ENCODE measurements at regions not wholly inside any gene's neighbourhood (a gene's known extent, or its start where the extent isn't known, plus 50 kb on each side); places are given as distances from the start of the nearest gene placed in this dataset.
"Not testable (repeated sequence)": the region's sequence is repeated elsewhere in the genome, so short reads cannot be mapped to it uniquely, and the experiment has no call there.

DNA sequence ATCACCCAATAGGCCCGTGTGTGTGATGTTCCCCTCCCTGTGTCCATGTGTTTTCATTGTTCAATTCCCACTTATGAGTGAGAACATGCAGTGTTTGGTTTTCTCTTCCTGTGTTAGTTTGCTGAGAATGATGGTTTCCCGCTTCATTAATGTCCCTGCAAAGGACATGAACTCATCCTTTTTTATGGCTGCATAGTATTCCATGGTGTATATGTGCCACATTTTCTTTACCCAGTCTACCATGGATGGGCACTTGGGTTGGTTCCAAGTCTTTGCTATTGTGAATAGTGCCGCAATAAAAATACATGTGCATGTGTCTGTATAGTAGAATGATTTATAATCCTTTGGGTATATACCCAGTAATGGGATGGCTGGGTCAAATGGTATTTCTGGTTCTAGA is 568.1 kb downstream of the MATN1 start:
- not testable (repeated sequence) for DNase-seq (ENCODE audit: low spot score)

GRCh38 chr1:30153743-30154449 is 569.5 kb downstream of the MATN1 start:
- no peak for DNase-seq (ENCODE audit: low spot score)

DNA sequence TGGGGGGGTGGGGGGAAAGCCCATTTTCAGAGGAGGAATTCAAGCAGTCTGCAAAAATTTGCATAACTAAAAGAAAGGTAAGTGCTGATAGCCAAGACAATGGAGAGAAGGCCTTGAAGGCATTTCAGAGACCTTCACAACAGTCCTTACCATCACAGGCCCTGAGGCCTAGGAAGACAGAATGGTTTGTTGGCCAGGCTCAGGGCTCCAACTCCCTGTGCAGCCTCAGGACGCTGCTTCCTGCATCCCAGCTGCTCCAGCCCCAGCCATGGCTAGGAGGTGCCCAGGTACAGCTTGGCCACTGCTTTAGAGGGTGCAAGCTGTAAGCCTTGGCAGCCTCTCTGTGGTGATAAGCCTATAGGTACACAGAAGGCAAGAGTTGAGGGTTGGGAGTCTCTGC is 571.6 kb downstream of the MATN1 start:
- DNase-seq (ENCODE audit: low spot score) = no peak

GRCh38 chr1:30151119-30151518 is 572.3 kb downstream of the MATN1 start:
- no peak for DNase-seq (ENCODE audit: low spot score)

DNA sequence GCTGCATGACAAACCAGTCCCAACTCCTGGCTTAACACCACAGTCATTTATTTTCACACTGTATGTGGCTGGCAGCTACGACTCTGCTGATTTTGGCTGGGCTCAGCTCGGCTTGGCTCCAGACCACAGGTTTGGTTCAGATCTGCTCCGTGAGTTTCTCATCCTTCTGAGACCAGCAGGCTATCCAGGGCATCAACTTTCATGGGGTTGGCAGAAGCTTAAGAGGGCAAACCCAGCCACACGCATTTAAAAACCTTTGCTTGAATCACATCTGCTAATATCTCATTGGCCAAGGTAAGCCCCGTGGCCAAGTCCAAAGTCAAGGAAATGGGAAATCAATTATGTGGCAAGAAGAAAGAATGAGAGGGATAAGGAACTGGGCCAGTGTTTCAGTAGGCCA is 574.2 kb downstream of the MATN1 start:
- DNase-seq (ENCODE audit: low spot score) = no peak

DNA sequence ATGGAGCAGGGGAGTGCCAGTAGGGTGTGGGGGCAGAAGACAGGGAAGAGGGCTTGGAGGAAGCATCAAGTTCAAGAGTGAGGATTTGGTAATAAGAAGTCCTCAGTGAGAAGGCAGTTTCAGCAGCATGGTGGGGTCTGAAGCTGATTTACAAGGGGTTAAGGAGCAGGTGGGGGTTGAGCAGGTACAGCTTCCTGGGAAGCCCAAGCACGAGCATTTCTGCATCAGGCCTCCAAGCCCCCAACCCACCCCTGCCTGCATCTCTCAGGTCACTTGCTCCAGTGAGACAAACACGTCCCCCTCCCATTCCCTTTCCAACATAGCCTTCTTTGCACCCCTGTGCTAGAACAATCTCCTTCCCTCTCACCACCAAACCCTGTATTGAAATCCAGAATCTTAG is 574.7 kb downstream of the MATN1 start:
- DNase-seq (ENCODE audit: low spot score) = no peak

- DNase-seq (ENCODE audit: low spot score) = no peak
Observed at GRCh38 chr1:30147188-30147587, 576.2 kb downstream of the MATN1 start.

- DNase-seq (ENCODE audit: low spot score) = no peak
Observed at GRCh38 chr1:30146448-30146847, 576.9 kb downstream of the MATN1 start.

DNA sequence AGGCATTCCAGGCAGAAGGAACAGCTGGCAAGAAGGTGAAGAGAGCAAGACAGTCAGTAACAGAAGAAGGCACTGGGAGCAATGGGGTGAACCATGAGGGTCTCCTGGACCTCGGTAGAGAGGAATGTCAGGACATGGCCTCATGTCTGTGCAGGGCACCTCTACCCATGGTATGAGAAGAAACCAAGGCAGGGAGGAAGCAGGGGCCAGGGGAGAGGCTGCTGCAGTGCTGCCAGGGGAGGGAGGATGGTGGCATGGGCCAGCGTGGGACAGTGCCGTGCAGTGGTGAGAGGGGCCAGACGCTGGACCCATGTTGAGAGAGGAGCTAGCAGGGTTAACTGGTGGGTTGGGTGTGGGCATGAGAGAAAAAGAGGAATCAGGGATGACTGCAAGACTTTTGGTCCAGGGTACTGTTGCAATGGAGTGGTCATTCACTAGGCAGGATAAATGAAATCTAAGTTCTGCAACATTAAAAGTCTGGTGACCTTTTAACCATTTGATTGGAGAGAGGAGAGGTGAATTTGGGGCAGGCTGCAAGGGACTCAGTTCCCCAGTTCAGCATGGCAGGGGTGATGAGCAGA is 577.6 kb downstream of the MATN1 start:
- no peak for DNase-seq (ENCODE audit: low spot score)

GRCh38 chr1:30144831-30145230 is 578.6 kb downstream of the MATN1 start:
- no peak for DNase-seq (ENCODE audit: low spot score)

GRCh38 chr1:30143517-30143916 is 579.9 kb downstream of the MATN1 start:
- no peak for DNase-seq (ENCODE audit: low spot score)

GRCh38 chr1:30140566-30140965 is 582.8 kb downstream of the MATN1 start:
- no peak for DNase-seq (ENCODE audit: low spot score)

DNA sequence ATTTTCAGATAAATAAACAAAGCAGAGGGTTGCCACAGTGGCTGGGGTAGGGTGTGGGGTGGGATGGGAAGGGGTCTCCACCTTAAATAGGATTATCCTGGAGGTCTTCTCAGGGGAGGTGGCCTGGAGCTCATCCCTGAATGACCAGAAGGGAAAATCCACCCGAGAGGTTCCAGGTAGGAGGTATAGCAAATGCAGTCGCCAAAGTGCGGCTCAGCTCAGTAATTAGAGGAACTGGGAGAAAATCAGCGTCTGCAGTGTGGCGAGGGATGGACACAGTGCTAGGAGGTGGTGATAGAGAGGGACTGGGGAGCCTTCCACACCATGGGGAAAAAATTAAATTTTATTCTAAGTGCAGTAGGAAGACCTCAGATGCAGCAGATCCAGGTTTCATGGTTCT is 584.5 kb downstream of the MATN1 start:
- no peak for DNase-seq (ENCODE audit: low spot score)

- no peak for DNase-seq (ENCODE audit: low spot score)
Observed at GRCh38 chr1:30137001-30137400, 586.4 kb downstream of the MATN1 start.

DNA sequence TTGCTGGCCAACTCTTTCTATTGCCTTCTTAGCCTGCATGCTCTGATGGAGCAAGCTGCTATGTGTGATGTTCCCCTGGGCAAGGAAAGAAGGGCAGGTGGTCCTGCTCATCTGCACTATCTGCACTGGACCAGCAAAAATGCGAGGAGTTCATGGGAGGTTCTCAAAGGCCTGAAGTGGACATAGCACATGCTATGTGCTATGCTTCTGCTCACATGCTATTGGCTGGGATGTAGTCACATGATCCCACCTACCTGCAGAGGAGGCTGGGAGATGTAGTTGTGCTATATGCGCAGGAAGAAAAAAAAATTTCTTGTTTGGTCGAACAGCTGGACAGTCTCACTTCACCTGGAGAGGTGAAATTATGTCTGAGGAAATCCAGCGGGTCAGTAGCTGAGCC is 587.7 kb downstream of the MATN1 start:
- no peak for DNase-seq (ENCODE audit: low spot score)

- no peak for DNase-seq (ENCODE audit: low spot score)
Observed at GRCh38 chr1:30134466-30135217, 588.7 kb downstream of the MATN1 start.

GRCh38 chr1:30133414-30134055 is 589.9 kb downstream of the MATN1 start:
- no peak for DNase-seq (ENCODE audit: low spot score)

- no peak for DNase-seq (ENCODE audit: low spot score)
Observed at GRCh38 chr1:30132602-30133286, 590.6 kb downstream of the MATN1 start.

GRCh38 chr1:30130566-30130965 is 592.8 kb downstream of the MATN1 start:
- DNase-seq (ENCODE audit: low spot score) = not testable (repeated sequence)

- no peak for DNase-seq (ENCODE audit: low spot score)
Observed at GRCh38 chr1:30130099-30130498, 593.3 kb downstream of the MATN1 start.

GRCh38 chr1:30129421-30130055 is 593.8 kb downstream of the MATN1 start:
- DNase-seq (ENCODE audit: low spot score) = no peak

DNA sequence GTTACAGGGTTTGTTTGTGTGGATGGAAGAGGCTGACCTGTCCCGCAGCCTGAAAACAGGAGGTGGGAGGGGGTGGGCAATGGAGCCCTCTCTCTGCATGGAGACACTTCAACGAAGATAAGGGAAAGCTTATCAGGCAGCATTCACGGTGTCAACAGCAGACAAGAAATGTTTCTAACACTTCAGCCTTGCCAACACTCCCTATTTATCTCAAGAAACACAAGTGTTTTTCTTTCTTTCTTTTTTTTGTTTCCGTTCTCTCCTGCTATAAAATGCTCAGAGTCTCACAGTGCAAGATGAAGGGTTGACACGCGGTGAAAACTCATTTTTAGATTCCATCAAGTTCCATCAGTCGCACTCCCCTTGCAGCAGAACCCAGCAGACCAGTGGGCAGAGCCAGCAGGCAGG is 594.4 kb downstream of the MATN1 start:
- no peak for DNase-seq (ENCODE audit: low spot score)
